NK-92 treated with Interleukin-12 subunit alpha and Interleukin-12 subunit beta, amount 100 ng/mL, for 24 hours (cell line): ENCODE measurements at regions not wholly inside any gene's neighbourhood (a gene's known extent, or its start where the extent isn't known, plus 50 kb on each side); places are given as distances from the start of the nearest gene placed in this dataset.

Experiments
- DNase-seq: peaks from one replicate; lab custom pipeline; 2025; lab: John Stamatoyannopoulos, UW

- DNase-seq, result no peak
These were observed 333.8 kb downstream of the ZNF621 start for GRCh38 chr3:40858364-40859115.

- DNase-seq, result no peak
These were observed 336.4 kb upstream of the CTNNB1 start for GRCh38 chr3:40862946-40863345.

- no peak for DNase-seq
These were observed 335.0 kb upstream of the CTNNB1 start for GRCh38 chr3:40864146-40864782.

- DNase-seq, result no peak
These were observed 334.4 kb upstream of the CTNNB1 start for GRCh38 chr3:40864915-40865314.

GRCh38 chr3:40867797-40868196 is 331.5 kb upstream of the CTNNB1 start:
- no peak for DNase-seq

- DNase-seq, result no peak
These were observed 330.3 kb upstream of the CTNNB1 start for GRCh38 chr3:40869013-40869412.

- DNase-seq, result no peak
These were observed 329.4 kb upstream of the CTNNB1 start for GRCh38 chr3:40869939-40870338.

- DNase-seq, result no peak
These were observed 327.9 kb upstream of the CTNNB1 start for GRCh38 chr3:40871394-40871793.

- no peak for DNase-seq
These were observed 326.9 kb upstream of the CTNNB1 start for GRCh38 chr3:40872258-40872920.

- DNase-seq, result no peak
These were observed 325.8 kb upstream of the CTNNB1 start for GRCh38 chr3:40873476-40873875.

GRCh38 chr3:40873934-40874699 is 325.2 kb upstream of the CTNNB1 start:
- DNase-seq, result no peak

GRCh38 chr3:40875581-40875980 is 323.7 kb upstream of the CTNNB1 start:
- no peak for DNase-seq

- no peak for DNase-seq
These were observed 323.3 kb upstream of the CTNNB1 start for GRCh38 chr3:40876009-40876408.

GRCh38 chr3:40876496-40876895 is 322.8 kb upstream of the CTNNB1 start:
- DNase-seq, result no peak

GRCh38 chr3:40877631-40878463 is 321.5 kb upstream of the CTNNB1 start:
- DNase-seq, result no peak

- no peak for DNase-seq
These were observed 320.8 kb upstream of the CTNNB1 start for GRCh38 chr3:40878464-40878905.

- DNase-seq, result no peak
These were observed 313.9 kb upstream of the CTNNB1 start for GRCh38 chr3:40885430-40885829.

- no peak for DNase-seq
These were observed 312.5 kb upstream of the CTNNB1 start for GRCh38 chr3:40886660-40887425.

GRCh38 chr3:40891186-40891585 is 308.1 kb upstream of the CTNNB1 start:
- no peak for DNase-seq

GRCh38 chr3:40895109-40895508 is 304.2 kb upstream of the CTNNB1 start:
- DNase-seq, result no peak

GRCh38 chr3:40899286-40899712 is 300.0 kb upstream of the CTNNB1 start:
- DNase-seq, result no peak
